ENCODE measurements at regions not wholly inside any gene's neighbourhood (a gene's known extent, or its start where the extent isn't known, plus 50 kb on each side); places are given as distances from the start of the nearest gene placed in this dataset.

DNA sequence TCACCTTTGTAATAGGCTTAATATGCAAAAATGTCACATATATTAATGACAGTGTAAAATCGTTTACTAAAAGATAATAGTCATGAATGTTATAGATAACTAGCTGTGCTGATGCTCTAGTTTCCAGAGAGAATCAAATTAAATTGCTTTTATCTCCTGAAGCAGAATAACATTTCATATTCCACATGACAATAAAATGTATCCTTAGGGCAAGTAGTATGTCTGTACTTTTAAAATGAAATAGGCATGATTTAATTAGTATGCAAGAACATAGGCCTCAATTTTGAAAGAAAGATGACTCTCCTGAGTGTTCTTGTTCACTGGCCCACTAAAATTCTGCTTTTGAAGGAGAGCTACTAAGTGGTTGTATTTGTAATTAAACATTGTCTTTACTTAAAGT is 1027.0 kb downstream of the ARAP2 start:
- TF ChIP-seq POLR2AphosphoS5 (IDR thresholded peaks at IDR 0.05): no peak
- no peak for TF ChIP-seq POLR2A (IDR thresholded peaks at IDR 0.05)
- TF ChIP-seq, protein P1, sequence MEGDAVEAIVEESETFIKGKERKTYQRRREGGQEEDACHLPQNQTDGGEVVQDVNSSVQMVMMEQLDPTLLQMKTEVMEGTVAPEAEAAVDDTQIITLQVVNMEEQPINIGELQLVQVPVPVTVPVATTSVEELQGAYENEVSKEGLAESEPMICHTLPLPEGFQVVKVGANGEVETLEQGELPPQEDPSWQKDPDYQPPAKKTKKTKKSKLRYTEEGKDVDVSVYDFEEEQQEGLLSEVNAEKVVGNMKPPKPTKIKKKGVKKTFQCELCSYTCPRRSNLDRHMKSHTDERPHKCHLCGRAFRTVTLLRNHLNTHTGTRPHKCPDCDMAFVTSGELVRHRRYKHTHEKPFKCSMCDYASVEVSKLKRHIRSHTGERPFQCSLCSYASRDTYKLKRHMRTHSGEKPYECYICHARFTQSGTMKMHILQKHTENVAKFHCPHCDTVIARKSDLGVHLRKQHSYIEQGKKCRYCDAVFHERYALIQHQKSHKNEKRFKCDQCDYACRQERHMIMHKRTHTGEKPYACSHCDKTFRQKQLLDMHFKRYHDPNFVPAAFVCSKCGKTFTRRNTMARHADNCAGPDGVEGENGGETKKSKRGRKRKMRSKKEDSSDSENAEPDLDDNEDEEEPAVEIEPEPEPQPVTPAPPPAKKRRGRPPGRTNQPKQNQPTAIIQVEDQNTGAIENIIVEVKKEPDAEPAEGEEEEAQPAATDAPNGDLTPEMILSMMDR (IDR thresholded peaks at IDR 0.05): no peak
- no peaks in the 10 kb centered on the region for H3K27me3 ChIP-seq
- H3K9me3 ChIP-seq: no peaks in the 10 kb centered on the region
- no peak overlapping the region for H3K4me3 ChIP-seq
- no peaks in the 10 kb centered on the region for H3K36me3 ChIP-seq
- no peak overlapping the region for H3K27ac ChIP-seq
- DNase-seq (ENCODE audit: low spot score in 2 of 2): no peak
- H3K4me1 ChIP-seq: no peaks in the 10 kb centered on the region
- intact Hi-C loops (cut with DNase I; ENCODE audit: low total_unique reads): no loop called here

DNA sequence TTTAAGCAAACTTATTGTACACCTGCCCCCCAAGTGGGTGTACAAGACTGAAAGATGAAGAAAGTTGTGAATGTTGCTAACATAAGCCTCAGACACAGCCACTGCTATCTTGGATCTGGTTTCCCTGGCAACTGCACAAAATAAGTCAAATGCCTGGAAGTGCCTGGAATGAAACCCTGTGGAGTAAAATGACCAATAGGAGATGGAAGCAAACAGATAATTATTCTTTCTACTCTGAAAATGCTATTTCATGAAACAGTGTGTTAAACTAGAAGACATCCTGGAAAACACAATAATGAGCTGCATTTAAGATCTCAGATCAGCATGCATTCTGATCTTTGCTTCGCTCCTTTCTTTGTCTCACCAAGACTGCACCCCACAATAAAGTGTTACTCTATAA is 1016.0 kb downstream of the ARAP2 start:
- Histone ChIP-seq H3K4me3 (no peak overlapping the region), H3K36me3 (no peaks in the 10 kb centered on the region), H3K9me3 (no peaks in the 10 kb centered on the region), H3K27ac (no peak overlapping the region), H3K27me3 (no peaks in the 10 kb centered on the region), H3K4me1 (no peaks in the 10 kb centered on the region)
- DNase-seq (ENCODE audit: low spot score in 2 of 2): no peak
- intact Hi-C loops (cut with DNase I; ENCODE audit: low total_unique reads): no loop called here
- no peak for TF ChIP-seq POLR2A (IDR thresholded peaks at IDR 0.05)
- TF ChIP-seq, protein P1 (IDR thresholded peaks at IDR 0.05): no peak
- no peak for TF ChIP-seq POLR2AphosphoS5 (IDR thresholded peaks at IDR 0.05)

DNA sequence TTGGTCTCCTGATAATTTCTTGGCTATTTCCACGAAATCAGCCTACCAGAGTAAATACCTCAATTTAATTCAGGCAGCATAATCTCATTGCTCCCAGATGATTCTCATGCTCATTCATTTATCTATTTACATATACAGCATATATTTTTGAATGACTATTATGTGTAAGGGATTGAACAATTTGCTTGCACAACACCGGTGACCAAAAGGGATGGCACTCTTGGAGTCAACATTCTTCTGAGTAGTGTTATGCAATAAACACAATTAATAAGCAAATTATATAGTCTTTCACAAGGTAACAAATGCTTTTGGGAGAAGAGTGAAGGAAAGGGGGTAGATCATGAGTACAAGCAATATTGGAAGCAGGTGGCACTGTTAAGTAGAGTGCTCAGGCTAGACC is 1015.3 kb downstream of the ARAP2 start:
- intact Hi-C loops (cut with DNase I; ENCODE audit: low total_unique reads): no loop called here

DNA sequence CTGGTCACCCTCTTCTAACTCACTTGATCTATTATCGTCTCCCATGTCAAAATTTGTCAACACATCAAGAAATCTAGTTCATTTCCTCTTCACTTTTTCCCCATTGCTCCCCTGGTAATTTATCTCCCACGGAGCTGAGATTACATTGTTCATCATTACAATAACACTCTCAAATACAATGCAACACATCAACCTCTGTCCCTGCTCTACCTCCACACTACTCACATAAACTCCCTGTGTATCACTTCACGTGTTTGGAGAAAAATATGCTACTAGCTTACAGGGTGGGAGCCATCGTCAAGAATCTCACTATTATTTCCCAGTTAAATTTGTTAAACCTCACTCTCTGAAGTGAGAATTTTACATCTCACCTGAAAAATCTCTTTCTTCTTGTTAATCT is 1006.4 kb downstream of the ARAP2 start:
- no peaks in the 10 kb centered on the region for H3K27me3 ChIP-seq
- no peak overlapping the region for H3K27ac ChIP-seq
- H3K4me1 ChIP-seq: no peaks in the 10 kb centered on the region
- no peak overlapping the region for H3K4me3 ChIP-seq
- TF ChIP-seq POLR2A (IDR thresholded peaks at IDR 0.05): no peak
- TF ChIP-seq, protein P1 (IDR thresholded peaks at IDR 0.05): no peak
- no peak for TF ChIP-seq POLR2AphosphoS5 (IDR thresholded peaks at IDR 0.05)
- H3K9me3 ChIP-seq: peaks cover 3 to 5% of the 10 kb centered on the region in 2 donors
- intact Hi-C loops (cut with DNase I; ENCODE audit: low total_unique reads): no loop called here
- no peaks in the 10 kb centered on the region for H3K36me3 ChIP-seq
- no peak for DNase-seq (ENCODE audit: low spot score in 2 of 2)

More for the DNA sequence above, 1015.3 kb downstream of the ARAP2 start:
- H3K36me3 ChIP-seq: no peaks in the 10 kb centered on the region
- no peaks in the 10 kb centered on the region for H3K27me3 ChIP-seq
- H3K27ac ChIP-seq: no peak overlapping the region
- TF ChIP-seq POLR2A (IDR thresholded peaks at IDR 0.05): no peak
- no peaks in the 10 kb centered on the region for H3K4me1 ChIP-seq
- DNase-seq (ENCODE audit: low spot score in 2 of 2): no peak
- H3K9me3 ChIP-seq: no peaks in the 10 kb centered on the region
- no peak overlapping the region for H3K4me3 ChIP-seq

DNA sequence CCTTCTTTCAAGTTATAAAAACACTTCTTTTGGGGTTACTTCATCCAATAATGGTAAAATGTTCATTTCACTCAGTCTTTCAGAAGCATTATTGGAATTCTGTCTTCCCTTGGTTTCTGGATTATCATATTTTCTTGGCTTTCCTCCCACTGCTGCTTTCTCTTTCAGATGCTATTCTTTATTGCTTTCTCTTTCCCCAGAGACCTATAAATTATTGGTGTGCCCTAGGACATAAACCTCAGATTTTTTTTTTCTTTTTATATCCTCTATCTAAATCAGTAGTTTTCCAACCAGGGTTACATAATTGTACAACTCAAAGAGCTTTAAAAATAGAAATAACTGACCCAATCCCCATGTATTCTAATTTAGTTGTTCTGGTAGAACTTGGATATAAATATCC is 1005.5 kb downstream of the ARAP2 start:
- no peak for TF ChIP-seq POLR2AphosphoS5 (IDR thresholded peaks at IDR 0.05)
- no peak overlapping the region for H3K27ac ChIP-seq
- no peak overlapping the region for H3K4me3 ChIP-seq
- H3K27me3 ChIP-seq: no peaks in the 10 kb centered on the region
- H3K36me3 ChIP-seq: no peaks in the 10 kb centered on the region
- peaks cover 3 to 5% of the 10 kb centered on the region in 2 donors for H3K9me3 ChIP-seq
- DNase-seq (ENCODE audit: low spot score in 2 of 2): no peak
- no peaks in the 10 kb centered on the region for H3K4me1 ChIP-seq
- intact Hi-C loops (cut with DNase I; ENCODE audit: low total_unique reads): no loop called here

DNA sequence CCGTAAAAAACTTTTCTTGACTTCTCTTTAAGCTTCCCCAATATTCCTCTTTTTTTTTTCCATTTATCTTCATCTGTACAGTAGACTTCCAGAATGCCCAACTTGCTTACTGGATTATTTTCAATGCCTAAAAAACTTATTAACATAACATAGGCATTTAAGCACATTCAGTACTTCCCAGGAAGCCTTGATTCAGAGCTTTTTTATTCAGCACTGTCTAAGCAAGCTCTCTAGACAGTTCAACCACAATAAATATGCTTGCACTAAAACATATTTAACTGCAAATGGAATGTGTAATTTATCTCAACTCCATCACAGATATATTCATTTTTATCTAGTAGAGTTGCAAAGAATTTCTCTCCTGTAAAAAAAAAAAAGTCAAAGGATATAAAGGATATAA is 997.8 kb downstream of the ARAP2 start:
- Histone ChIP-seq H3K4me1 (no peaks in the 10 kb centered on the region), H3K4me3 (no peak overlapping the region), H3K27ac (no peak overlapping the region), H3K9me3 (peaks cover 0 to 2% of the 10 kb centered on the region in 2 donors), H3K27me3 (no peaks in the 10 kb centered on the region), H3K36me3 (no peaks in the 10 kb centered on the region)
- DNase-seq (ENCODE audit: low spot score in 2 of 2): no peak
- intact Hi-C loops (cut with DNase I; ENCODE audit: low total_unique reads): loop anchor here (5.0 kb wide), 1 partner anchor 641 kb away; no protein-coding TSS in a partner anchor
- TF ChIP-seq POLR2A (IDR thresholded peaks at IDR 0.05): no peak
- TF ChIP-seq, protein P1 (IDR thresholded peaks at IDR 0.05): no peak
- TF ChIP-seq POLR2AphosphoS5 (IDR thresholded peaks at IDR 0.05): no peak
